GM20431 (cell line): ENCODE measurements at regions not wholly inside any gene's neighbourhood (a gene's known extent, or its start where the extent isn't known, plus 50 kb on each side); places are given as distances from the start of the nearest gene placed in this dataset.

ENCODE experiments used
- in situ Hi-C: fragments of 300-500 bp; cut with MseI, MboI; formaldehyde crosslinking; loops from one replicate; pipeline ENCODE4 v1.15.0; 2020; ENCODE audit warnings: low sequenced_read_pairs; ENCODE audit not compliant: unreplicated experiment

DNA sequence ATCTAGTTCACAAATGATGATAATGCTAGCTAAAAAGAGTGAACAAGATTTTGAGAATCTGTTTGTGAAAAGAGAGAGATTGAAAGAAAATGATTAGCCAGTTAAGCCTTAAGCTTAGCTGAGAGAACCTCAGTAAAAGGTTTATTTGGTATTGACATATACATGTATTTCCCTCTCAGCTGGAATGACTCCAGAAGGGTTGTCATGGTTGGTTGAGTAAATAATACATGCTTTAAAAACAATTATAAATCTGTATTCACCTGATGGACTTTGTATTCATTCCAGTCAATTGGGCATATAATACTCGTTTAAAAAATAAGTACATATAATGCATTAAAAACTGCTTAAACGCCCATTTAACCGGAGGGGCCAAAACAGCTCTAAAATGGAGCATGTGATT, 181.4 kb downstream of the GRB14 start:
- in situ Hi-C loops, result no loop called here

DNA sequence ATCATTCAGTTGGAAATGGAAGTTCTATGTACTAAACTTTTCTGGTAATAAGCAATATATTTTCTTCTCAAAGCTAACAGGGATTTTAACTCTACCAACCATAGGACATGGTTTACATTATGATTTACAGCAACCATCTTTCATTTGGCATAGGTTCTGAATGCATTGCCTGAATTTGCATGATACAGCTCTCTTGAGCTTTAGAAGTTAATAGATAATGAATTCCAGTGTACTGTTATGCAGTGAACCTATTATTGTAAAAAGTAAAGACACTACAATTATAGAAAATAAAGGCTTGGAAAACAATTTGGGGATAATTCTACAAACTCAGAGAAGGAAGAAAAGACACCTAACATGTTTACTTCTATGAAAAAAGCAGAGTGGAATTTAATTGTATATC, 182.0 kb downstream of the GRB14 start:
- in situ Hi-C loops, result no loop called here

DNA sequence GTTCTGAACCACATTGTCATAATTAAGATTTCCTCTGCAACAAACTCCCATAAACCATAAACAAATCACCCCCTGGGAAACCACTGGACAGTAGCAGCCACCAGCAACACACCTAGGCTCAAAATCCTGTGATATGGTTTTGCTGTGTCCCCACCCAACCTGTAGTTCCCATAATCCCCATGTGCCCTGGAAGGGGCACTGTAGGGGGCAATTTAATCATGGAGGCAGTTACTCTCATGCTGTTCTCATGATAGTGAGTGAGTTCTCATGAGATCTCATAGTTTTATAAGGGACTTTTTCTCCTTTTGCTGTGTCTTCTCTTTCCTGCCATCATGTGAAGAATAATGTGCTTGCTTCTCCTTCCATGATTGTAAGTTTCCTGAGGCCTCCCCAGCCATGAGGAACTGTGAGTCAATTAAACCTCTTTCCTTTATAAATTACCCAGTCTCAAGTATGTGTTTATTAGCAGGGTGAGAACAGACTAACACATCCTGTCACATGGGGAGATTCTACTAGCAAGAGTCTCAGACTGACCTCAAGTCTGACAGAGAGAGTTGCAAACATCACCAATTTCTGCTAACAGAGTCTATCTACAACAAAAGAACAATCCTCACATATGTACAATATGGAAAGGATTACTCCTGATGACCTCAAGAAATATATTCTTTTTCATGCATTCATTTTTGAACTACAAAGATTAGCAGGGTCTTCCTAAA, 182.6 kb downstream of the GRB14 start:
- in situ Hi-C loops, result no loop called here

DNA sequence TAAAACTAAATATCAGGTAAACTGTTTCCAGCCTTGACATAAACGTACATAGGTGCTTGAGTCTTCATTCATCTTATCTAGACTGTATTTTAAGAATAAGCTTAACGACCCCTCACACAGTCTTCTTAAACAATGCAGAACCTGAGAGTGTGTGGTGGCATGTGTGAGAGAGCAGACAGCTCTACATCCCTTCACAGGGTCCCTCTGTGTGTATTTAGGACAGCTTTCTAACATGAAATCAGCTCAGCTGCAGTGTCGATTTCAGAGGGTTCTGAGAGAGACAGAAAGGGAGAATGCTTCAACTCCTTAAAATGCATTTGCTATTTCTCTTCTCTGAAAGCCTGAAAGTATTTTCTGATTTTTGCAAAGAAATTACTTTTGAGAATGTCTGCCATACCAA, 185.2 kb downstream of the GRB14 start:
- in situ Hi-C loops, result no loop called here

DNA sequence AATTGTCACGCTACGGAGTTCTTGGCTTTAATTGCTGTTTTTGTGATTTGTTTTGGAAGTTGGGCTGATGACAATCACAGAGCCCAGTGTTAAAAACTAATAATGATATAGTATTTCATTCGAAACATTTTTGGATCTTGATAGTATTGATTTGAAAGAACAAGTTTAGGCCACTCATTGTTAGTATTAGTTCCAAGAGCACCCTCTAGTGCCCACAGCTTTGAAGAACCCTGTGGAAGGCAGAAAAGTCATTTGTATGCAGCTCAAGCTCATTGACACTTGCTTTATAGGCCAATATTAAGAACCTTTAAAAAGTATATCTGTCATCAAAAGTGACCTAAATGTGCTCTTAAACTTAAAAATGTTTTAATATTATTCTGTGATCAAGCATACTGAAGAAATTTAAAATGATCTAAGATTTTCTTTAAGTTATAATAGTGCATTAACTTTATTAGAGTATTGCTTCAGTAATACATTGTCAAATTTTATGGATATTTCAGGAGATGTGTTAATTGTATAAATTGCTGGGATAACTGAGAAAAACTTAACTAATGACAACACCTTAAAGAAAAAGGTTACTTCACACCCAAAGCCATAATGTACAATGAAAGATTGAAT, 191.0 kb downstream of the GRB14 start:
- in situ Hi-C loops, result no loop called here

DNA sequence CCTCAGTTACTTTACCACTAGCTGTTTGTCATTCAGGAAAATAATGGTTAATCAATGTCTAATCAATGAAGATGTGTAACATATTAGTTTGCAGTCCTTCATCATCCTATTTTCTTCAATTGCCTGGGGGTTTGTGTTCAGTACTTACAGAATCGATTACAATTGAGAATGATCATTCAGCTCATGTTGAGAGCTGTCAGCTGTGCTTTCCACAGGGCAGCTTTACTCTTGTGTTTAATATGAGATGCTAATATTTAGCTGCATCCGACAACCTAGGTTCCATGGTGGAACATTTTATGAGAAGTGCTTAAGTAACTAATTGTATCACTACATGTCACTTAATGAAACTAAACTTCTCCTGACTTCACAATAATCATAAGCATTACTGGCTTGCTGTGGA, 191.9 kb downstream of the GRB14 start:
- in situ Hi-C loops, result no loop called here

DNA sequence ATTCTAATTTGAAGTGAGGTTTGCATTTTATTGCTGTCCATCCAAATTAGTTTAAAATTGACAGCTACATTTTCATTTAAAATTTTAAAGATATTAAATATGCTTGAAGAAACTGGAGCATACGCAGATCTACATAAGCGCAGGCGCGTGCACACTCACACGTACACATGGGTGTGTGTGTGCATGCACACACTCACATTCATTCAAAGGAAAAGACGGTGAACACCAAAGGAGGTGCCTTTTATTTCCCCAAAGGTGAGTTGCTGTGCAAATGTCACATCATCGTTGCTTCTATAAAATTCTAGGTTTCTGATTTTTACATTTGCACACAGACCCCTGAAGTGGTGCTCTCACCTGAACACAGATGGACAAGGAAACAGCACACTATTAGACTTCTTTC, 194.2 kb downstream of the GRB14 start:
- in situ Hi-C loops, result no loop called here

DNA sequence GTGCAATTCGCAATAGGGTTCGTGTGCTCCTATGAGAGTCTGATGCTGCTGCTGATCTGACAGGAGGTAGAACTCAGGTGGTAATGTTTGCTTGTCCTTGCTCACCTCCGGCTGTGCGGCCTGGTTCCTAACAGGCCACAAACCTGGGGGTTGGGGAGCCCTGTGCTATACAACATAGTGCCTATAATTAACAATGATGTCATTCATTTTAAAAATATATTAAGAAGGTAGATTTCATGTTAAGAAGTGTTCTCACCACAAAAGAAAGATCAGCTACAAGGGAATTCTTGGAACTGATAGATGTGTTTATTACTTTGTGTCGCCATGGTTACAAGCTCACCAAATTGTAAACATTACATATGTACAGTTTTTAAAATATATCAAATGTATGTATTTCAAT, 200.5 kb downstream of the GRB14 start:
- in situ Hi-C loops, result no loop called here

DNA sequence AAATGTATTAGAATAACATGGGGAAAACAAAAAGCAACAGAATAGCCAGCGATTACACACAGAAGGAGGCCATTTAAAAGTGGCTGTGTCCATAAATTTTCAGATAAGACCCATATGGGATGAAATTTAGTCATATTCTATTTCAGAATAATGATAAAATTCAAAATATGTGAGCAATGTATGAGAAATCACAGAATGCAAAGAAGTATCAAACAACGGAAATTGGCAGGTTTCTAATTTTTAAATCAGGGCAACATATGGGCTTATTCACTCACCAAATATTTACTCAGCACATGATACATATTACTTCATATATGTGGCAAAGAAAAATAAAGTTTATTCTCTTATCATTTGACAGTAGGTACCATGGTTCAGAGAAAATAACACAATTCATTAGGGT, 208.5 kb downstream of the GRB14 start:
- in situ Hi-C loops, result no loop called here

DNA sequence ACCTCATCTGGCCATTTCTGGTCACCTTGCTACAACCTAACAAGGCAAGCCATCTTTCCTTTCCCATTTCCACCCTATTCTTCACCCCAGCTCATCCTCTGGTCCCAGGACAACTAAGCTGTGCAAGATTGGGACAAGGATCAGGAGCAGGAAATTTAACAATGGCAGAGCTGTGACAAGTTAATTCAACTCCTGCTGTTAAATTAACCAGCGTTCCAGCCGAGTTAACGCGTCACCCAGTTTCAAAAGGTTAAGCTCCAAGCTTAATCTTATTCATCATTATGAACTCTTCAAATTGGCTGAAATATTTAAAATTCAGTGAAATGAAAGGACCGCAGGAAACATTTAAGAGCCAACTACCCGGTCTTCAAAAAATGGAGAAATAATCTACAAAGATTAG, 231.9 kb downstream of the GRB14 start:
- in situ Hi-C loops, result no loop called here

DNA sequence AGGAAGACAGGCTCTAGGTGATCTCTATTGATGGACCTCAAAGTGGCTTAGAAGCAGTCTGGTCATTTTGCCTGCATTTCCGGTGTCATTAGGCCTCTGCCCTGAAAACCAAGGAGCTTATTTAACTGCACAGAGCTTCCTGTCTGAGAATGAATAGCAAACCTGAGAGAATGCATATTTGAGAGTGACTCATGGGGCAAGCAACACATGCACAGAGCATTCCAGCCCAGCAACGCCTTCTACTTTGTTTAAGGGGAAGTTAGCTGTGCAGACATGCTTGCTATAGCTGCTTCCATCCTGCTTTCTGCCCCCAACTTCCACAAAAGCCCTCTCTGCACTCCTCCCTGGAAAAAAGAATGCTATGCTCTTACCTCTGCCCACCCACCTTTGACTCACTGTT, 232.8 kb downstream of the GRB14 start:
- in situ Hi-C loops, result no loop called here

DNA sequence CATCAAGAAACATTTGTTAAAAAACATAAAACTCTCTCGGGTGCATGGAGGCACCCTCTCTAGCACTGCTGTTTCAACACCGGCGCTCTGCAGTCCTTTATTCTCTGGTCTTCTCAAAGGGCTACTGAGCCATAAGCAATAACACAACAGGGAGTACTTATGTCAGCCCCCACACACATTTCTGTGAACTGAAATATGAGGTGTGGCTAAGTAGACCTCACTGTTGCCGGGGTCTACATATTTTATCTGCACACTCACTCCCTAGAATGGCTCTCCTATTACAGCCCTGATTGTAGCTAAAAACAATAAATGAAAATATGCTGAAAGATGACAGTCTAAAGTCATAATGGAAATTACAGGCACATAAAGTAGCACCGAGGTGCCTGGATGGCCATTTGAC, 235.1 kb downstream of the GRB14 start:
- in situ Hi-C loops, result no loop called here

DNA sequence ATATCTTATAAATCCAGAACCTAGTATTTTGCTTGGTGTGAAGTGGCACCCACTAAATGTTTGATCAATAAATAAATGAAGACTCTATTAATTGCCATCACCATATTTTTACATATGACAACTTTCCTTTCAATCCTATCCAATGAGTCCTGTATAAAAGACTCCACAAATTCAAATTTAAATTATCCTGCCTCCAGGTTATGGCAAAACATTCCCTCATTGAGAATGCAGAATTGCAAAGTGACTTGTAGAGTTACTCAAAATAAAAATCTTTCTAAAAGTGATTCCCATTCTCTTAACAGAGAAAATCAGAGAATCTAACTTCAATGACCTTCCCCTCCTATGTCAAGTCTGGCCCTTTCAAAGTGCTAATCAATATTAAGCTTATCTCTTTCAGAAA, 236.8 kb downstream of the GRB14 start:
- in situ Hi-C loops, result no loop called here

DNA sequence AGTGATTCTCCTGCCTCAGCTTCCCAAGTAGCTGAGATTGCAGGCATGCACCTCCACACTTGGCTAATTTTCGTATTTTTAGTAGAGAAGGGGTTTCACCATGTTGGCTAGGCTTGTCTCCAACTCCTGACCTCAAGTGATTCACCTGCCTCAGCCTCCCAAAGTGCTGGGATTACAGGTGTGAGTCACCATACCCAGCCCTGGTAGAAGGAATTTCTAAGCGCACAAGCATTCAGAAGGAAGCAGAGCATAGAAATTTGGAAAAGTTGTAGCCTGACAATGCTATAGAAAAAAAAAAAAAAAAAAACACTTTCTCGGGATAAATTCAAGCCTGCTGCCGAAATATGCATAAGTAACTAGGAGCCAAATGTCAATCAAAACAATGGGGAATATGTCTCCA, 249.4 kb downstream of the GRB14 start:
- in situ Hi-C loops, result no loop called here

DNA sequence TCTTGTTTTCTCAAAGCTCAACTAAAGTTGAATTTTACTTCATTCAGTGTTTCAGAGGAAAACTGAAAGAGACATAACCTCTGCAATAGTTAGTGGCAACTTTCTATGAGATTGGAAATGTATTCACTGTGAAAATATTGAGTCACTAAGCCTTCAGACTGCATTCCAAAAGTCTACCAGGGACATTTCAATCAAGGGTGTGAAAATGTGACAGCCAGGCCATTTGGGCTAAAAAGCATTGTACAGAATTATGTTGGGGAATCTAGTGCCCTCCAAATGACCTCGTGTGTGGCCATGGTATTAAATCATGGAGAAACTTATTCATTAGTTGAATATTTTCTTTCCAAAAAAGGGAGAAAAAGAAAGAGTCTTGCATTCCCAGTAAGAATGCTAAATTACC, 251.9 kb downstream of the GRB14 start:
- in situ Hi-C loops, result no loop called here

DNA sequence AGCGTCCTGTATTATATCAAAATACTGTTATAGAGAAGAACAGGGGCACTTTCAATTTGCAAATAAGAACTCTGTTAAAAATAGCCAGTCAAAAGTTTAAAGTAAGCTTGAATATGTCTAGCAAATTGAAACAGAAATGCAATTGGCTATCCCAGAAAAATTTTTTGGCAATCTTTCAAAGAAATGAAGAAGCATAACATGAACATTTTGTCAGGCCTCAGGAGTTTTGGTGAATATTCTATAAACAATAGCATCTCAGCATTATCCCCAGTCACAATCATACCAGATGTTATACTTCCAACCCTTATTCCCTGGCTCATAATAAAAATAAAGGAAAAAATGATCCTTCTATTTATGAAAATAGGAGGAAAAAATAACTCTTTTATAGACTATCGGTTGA, 252.4 kb downstream of the GRB14 start:
- in situ Hi-C loops, result no loop called here

DNA sequence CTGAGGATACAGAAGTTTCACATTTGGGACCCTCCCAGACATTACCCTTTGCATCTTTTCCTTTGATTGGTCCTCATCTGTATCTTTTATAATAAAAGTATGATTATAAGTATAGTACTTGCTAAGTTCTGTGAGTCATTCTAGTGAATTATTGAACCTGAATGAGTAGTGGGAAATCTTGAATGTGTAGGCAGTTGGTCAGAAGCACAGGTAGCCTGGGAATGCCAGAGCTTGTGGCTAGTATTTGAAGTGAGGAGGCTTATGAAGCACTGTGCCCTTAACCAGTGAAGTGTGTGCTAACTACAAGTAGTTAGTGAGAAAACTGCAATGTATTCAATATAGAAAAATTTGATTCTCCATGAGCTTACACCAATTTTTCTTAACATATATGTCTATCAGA, 257.6 kb downstream of the GRB14 start:
- in situ Hi-C loops, result no loop called here

DNA sequence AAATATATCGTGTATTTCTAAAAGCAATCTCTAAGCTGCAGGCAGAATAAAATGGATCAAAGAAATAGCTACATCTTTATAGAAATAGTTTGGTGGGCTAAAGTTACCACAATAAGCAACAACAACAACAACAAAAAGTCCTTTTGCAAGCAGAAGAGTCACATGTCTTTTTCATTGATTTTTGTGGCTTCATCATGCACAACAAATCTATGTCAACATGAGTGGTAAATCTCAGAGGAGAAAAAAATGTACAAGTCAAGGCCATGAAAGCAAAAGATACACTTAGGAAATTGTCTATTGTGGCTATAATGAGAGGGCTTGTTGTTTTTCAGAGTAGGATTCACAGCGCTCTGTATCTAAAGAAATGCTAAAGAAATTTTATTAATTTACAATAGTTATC, 269.7 kb downstream of the GRB14 start:
- in situ Hi-C loops, result no loop called here

DNA sequence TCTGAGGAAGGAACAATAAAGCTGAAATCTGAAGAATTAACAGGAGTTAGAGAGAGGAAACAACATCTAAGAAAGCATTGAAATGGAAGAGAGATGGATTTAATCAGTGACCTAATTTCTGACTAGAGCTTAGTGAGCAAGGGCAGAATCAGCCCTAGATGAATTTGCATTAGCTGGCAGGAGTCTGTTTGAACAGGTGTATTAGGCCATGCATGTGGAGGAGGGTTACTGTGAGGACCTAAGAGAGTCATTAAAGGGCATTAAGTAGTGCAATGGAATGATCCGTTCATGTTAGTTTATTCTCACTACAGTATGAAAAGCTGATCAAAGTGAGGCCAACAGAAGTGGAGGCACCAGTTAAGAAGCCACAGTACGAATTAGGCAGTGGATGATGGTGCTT, 285.3 kb downstream of the GRB14 start:
- in situ Hi-C loops, result no loop called here

DNA sequence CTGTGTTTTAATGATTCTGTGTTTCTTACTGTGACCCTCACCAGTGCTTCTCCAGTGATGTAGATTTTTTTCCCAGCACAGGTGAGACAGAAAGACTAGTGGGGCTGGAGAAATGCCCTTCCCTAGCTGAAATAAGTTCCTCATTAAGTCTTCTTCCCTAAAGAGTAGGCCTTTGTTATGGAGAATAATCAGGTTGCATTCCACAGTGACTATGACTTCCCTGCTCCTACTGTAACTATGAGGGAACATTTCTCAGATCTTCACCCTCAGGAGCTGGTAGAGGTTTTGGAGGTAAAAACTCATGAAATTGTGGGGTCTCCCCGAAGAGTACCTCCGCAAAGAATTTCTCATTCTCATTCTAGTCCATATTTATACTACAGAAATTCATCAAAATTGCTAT, 286.2 kb downstream of the GRB14 start:
- in situ Hi-C loops, result no loop called here

DNA sequence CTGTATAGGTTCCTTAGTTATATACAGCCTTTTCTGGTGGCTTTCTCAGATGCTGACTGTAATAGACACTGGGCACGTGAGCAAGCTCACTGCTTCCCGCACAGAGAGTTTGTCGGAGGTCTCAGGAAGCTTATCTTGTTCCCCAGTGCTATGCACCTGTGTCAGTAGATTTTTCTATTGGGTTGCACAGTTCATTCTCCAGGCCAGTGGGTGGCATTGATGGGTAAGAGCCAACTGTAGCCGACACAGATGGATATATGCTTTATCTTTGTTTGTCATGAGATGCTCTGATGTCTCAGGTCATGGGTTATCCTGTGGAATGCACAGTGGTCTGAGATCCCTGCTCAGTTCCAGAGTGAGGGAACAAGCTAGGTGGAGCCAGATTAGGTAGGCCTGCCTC, 293.0 kb downstream of the GRB14 start:
- in situ Hi-C loops, result no loop called here

DNA sequence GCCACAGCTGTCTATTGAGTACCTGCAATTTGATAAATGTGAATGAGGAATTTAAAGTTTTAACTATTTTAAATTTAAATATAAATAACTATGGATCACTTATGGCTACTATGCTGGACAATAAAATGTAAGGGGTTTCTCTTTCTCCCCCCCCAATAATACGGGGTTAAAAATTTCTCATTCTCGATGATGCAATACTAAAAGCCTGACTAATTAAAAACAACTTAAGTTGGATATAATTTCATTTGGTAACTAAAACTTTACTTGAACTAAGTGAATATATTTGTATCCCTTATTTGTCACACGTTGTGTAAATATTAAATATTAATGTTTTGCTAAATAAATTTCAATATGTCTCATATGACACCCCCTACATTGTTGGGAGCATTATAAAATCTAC, 297.3 kb downstream of the GRB14 start:
- in situ Hi-C loops, result no loop called here
